22Rv1 (cell line): ENCODE measurements at regions not wholly inside any gene's neighbourhood (a gene's known extent, or its start where the extent isn't known, plus 50 kb on each side); places are given as distances from the start of the nearest gene placed in this dataset.

ENCODE experiments used
- CTCF ChIP-seq: fragments of 450-650 bp; IDR thresholded peaks from 2 replicates; pipeline ENCODE4 v1.5.1; 2017; ENCODE audit warnings: mild to moderate bottlenecking
- ZFX ChIP-seq: fragments of 450-650 bp; IDR thresholded peaks from 2 replicates; pipeline ENCODE4 v1.6.1; 2017; ENCODE audit warnings: antibody characterized with exemption, borderline replicate concordance

- TF ChIP-seq CTCF (no peak), ZFX (no peak)
Observed at GRCh38 chr16:86379505-86379846, 130.9 kb upstream of the FOXF1 start.
